GM19455 (cell line): ENCODE measurements at regions not wholly inside any gene's neighbourhood (a gene's known extent, or its start where the extent isn't known, plus 50 kb on each side); places are given as distances from the start of the nearest gene placed in this dataset.
"Not testable (repeated sequence)": the region's sequence is repeated elsewhere in the genome, so short reads cannot be mapped to it uniquely, and the experiment has no call there.

Experiments used
- ATAC-seq: cut with Tn5 transposase; IDR thresholded peaks from one replicate; pipeline ENCODE4 v1.9.1; 2021; ENCODE audit not compliant: unreplicated experiment

DNA sequence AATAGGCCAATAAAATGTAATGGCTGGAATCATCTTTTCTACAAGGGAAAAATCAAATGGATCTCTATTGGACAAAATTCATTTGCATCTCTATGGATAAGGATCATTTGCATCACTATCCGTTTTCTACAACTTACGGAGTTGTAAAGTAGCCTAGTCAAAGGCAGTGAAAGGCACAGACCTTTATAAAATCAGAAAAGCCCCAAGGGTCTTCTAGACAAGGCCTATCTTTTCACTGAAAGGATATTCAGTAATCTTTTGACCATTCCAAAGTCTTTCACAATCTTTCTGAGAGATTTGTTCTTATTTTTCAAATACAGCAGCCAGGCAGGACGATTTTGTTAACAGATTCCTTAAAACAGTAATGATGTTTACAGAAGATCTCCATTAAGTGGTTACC lies 119.5 kb upstream of the JADE1 start:
- ATAC-seq = no peak

DNA sequence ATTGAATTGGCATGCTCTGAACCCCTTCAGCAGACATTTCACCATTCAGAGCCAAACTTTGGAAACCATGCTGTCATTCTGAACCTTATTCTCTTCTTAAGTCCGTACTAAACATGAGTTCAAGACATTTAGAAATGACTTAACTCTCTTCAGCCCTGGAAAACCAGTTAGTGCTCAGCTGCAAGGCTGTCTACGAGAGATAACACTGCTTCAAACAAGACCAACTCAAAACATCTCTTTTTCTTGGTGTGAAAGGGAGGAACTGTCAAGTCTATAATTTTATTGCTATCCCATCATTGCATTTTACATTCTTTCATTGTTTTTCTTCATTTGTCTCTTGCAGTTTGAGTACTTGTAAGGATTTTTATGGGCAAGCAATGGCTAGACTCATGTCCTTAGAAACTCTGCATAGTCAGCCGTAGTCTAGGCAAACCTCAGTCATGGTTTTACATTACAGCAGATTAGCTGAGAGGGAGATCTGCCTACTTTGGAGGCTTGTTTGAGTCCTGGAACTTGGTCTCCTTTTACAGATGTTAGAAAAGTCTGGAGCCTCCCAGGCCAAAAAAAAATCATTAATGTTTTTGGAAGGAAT lies 120.6 kb upstream of the JADE1 start:
- ATAC-seq = no peak

DNA sequence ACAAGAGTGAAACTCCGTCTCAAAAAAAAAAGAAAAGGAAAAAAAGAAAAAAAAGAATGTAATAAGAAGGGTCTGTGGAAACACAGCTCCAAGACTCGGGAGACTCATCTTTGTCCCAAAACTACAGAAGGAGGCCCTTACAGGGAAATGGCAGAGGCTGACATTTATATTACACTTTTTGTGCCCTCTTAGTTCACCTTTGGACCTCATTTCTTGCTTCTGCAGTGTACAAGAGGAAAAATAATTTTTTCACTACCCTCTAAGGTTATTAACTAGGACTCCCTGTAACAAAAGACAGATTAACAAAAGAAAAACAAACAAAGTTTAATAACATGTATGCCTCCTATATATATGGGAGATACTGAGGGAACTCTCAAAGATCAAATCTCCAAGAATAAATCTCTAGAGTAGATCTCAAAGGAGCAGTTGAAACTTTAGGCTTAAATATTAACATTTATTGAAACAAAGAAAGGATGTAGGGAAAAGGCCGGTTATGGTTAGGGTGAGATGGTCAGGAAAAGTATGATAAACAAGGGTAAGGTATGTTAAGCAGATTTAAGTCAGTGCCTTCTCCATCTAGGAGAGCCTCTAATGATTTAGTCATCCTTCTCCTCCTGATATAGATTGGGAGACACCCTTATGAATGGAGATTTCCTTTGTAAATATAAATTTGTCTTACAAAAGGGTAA lies 121.3 kb upstream of the JADE1 start:
- ATAC-seq = no peak

DNA sequence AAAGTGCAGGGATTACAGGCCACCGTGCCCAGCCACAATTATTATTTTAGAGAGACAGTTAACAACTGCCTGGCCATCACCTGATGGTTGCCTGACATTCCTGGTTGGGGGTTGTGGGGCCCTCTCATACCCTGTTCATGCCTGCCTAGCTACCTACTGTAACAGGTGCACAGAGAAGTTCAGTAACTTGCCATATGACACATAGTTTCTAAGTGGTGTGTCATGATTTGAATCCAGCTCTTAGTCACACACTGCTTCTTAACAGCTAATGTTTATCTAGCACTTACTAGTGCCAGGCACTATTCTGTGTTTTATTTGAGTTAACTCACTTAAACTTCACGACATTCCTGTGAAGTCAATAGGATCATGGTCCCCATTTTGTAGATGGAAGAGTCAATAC lies 122.7 kb upstream of the JADE1 start:
- no peak for ATAC-seq

DNA sequence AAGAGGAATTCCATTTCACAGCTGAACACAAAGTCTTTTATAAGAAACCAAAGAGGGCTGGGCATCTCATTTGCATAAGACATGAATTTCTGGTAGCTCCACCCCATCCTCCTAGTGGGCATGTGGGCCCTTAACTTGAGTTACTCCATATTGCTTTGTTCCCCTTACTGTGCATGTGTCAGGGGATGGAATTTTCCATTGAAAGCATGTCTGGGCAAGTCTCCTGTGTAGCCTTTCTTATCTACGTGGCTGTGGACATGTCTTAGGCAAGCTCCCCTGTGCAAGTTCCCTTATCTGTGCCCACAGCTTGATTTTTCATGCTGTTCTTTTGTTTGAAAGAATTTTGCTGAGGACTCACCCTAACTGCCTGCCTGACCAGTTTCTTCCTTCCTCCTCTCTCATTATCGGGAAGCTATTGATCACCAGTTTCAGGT lies 123.5 kb upstream of the JADE1 start:
- no peak for ATAC-seq

DNA sequence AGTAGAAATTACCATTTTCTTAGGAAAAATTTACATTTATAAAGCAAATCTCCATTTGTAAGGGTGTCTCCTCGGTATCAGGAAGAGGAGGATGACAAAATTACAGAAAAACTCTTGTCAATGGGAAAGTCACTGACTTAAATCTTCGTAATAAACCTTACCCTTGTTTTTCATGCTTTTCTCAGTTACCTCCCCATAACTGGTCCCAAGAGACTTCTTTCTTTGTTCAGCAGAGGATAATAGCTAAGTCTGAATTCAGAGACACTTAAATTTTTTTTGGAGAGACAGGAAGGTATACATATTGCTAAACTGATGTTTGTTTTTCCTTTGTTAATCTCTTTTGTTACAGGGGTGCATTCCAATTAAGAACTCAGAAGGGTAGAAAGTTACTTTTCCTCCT lies 125.5 kb upstream of the JADE1 start:
- ATAC-seq = no peak

DNA sequence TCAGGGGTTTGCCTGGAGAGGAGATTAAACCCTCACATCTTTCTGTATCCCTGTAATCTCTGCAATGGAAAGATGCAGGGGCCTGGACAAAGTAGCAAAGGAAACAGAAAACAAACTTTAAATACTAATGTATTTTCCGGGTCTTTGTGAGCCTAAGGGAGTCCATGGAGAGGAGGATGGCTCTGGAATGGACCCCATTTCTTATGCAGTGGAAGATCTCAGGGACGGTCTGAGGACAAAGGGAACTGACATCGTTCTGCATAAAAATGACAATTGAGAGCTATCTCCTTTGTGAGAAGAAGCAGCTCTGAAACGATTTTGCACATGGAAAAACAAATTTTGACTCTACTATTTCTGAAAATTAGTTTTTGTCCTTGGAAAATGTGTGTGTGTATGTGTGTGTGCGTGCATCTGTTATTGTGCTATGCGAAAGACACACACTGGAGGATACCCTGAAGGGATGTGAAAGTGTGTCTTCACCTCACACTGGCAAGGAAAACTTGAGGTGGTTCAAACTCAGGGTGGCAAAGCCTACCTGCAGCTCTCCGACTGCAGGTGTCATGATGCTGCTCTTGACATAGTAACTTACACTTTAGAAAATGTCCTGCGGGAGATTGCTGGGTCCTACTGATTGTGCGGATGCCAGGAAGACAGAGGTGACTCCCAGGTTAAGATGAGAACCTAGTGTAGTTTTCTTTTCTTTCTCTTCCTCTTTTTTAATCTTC lies 126.4 kb upstream of the JADE1 start:
- ATAC-seq = no peak

DNA sequence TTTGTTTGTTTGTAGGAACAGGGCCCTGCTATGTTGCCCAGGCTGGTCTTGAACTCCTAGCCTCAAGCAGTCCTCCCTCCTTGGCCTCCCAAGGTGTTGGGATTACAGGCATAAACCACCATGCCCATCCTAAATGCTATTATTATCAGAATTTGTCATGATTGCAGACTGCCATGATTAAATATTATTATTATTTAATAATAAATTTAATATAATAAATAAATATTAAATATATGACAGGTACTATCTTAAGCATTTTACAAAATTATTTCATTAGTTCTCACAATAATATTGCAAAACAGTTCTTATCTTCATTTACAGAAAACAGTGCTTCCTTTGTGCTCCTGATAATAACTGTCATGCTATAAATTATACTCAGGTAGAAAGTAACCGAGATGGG lies 133.4 kb upstream of the JADE1 start:
- no peak for ATAC-seq

DNA sequence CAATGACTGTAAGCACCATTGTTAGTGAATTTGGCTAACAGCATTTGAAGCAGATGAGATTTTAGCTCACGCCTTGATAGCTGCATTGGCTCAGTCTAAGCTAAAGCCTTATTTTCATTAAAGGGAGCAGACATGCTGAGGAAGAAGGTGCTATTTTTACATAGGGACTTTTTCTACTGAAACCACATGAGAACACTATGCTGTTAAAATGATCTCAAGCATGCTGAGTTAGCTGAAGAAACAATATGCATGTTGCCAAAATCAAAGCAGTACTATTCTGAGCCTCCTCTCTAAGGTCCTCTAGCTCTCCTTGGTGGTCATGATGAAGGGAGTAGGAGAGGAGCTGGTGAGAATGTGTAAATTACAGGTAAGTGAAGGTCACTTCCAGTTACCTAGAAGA lies 134.4 kb upstream of the JADE1 start:
- ATAC-seq = peak; percentile 83

DNA sequence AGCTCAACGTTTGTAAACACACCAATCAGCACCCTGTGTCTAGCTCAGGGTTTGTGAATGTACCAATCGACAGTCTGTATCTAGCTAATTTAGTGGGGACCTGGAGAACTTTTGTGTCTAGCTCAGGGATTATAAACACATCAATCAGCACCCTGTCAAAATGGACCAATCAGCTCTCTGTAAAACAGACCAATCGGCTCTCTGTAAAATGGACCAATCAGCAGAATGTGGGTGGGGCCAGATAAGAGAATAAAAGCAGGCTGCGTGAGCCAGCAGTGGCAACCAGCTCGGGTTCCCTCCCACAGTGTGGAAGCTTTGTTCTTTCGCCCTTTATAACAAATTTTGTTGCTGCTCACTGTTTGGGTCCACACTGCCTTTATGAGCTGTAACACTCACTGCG lies 136.3 kb upstream of the JADE1 start:
- ATAC-seq = not testable (repeated sequence)

DNA sequence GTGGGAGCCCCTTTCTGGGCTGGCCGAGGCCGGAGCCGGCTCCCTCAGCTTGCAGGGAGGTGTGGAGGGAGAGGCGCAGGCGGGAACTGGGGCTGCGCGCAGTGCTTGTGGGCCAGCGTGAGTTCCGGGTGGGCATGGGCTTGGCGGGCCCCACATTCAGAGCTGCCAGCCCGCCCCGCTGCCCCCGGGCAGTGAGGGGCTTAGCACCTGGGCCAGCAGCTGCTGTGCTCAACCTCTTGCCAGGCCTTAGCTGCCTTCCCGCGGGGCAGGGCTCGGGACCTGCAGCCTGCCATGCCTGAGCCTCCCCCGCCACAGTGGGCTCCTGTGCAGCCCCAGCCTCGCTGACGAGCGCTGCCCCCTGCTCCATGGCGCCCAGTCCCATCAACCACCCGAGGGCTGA lies 136.9 kb upstream of the JADE1 start:
- not testable (repeated sequence) for ATAC-seq

DNA sequence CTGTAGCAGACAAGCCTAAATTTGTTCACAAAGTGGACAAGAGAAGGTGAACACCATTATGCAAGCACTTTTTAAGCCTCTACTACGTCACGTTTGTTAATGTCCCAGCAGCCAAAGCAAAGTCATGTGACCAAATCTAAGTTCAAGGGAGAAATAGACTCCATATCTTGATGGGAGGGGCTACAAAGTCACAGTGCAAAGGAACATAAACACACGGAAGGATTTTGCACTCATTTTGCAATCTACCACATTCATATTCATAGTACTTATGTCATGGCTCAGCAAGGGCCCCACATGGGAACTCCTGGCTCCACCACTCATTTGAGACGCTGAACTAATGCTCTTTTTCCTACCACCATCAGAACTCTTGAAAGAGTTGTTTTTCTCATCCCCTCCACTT lies 139.0 kb upstream of the JADE1 start:
- no peak for ATAC-seq

DNA sequence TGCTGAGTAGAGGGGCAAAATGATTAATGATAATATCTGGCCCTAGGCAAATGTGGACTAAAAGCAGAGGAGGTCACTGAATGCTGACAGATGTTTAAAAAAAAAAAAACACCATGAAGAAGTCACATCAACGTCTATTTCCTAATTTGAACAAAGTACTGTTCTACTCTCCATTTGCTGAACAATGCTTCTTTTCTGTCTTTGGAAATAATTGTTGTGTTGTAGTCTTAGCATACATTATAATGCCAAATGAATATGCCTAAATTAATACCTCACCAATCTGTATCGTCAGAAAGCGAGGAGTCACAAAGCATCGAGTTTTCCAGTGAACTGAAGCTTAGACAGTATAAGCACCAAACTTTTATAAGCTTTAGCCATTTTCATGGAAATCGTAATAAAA lies 140.9 kb upstream of the JADE1 start:
- ATAC-seq = no peak

DNA sequence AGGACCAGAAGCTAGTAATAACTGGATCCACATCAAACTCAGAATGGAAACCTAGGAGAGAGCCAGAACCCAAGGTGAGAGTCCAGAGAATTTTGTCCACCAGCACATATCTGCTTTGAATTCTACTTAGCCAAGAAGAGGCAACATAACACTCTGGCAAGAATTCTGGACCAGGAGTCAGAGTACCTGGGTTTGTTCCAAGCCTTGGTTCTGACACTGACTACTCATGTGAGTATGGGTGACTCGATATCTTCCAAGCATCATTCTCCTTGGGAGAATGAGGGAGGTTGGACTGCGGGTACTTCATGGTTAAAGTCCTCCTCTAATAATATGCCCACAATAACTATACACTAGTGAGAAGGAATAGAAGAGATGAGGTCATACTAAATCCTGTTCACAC lies 144.0 kb upstream of the JADE1 start:
- no peak for ATAC-seq

DNA sequence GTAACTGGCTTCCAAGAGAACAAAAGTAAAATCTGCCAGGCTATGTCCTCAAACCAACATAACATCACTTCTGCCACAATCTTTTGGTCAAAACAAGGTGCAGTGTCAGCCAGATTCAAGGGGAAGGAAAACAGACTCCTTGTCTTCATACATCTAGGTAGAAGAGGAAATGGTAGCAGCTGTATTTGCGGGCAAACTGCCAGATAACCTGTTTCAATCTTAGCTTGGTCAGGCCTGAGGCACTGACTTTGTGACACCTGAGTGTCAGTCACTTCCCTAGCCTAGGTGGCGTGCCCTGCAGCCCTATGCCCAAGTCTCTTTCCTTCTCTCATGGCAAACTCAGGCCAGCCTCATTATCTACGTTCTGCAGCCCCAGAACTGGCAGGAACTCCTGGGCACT lies 146.2 kb upstream of the JADE1 start:
- ATAC-seq = no peak

DNA sequence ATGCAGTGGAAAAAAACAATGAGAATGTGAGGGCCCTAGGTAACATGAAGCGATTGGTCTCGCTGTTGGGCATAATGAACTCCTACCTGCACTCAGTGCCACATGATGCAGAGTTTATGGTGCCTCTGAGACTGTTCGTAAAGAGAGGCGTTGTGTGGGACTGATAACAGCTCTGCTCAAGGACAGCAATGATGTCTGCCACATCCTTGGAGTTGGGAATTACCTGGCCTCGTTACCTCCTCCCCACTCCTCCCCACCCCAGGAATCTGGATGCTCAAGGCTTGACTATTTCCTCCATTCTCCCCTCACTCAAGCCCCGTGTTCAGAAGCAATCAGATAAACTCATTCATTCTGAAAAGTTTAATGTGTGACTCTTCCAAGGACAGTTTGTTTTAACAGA lies 148.0 kb upstream of the JADE1 start:
- ATAC-seq = no peak

DNA sequence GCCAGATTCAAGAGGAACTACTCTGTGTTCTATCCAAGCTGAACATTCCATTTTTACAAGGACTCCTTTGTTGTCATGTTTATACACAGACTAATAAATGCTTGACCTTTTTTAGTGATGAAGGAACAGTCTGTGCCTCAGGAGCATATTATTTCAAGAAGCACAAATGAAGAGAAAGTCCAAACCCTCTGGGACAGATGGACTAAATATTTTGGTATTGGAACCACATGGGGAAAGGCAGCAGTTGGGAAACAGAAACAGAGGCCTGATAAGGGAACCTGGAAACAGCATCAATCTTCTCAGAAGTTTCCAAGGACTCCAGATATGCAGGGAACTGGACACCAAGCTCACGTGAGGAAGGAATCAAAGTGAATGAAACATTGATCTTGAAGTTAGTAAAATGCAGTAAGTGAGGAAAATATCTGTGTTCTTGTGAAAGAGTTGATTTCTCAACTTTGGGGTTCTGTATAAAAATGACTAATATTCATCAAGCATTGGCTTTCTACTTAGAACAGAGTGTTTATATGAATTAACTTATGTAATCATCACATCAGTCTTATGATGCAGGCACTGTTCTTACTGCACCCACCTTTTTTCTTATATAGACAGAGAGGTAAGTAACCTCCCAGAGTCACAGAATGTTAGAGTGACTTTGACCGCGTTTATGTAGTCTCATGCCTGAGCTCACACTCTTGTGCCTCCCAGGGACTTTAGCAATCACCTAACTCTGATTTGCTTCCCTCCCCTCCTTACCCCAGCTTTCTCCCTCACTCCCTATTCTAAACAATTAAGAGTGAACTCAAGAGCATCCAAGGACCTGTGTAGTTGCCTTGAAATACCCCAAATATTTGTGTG lies 148.9 kb upstream of the JADE1 start:
- no peak for ATAC-seq

DNA sequence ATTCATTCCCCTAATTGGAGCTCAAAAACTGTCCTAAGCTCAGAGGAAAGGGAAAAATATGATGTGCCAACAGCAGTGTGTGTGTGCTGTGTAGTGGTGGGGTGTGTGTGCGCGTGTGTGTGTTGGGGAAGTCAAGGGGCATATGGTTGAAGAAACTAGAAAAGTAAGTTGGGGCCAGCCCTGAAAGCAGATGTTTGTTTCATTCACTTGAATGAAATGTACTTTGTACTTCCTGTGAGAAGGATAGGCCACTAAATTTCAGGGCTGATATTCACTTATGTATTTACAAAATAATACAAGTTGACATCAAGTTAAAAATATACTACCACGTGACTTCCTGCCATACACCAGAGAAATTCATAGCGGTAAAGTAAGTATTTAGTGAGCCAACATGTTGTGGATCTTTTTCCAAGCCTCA lies 151.3 kb upstream of the JADE1 start:
- ATAC-seq = no peak

DNA sequence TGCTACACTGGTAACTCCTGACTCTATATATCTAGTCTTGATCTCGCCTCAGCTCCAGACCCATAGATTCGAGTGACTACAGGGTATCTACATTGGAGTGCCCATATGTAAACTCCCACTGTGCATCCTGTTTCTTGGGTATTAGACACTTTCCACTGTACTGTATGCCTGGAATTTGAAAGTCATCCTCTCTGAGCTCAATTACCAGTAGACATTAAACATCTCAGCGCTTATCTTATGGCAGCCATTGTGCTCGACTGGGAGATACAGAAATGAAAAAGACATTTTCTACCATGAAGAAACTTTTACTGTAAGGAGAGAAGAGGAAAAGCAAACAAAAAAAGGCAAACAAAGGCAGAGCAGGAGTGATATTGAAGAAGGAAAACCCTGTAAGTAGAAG lies 151.9 kb upstream of the JADE1 start:
- ATAC-seq = no peak

DNA sequence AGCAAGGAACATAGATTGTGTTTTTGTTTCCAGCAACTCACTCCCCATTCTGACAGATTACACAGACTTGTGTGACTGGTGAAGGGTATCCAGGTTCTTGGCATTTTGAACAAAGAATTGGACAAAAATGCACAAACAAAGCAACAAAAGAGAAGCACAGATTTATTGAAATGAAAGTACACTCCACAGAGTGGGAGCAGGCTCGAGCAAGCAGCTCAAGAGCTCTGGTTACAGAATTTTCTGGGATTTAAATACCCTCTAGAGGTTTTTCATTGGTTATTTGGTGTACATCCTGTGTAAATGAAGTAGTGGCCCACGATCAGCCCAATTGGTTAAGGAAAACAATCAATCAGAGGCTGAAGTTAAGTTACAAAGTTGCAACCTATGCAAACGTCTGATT lies 155.0 kb upstream of the JADE1 start:
- no peak for ATAC-seq
